ENCODE measurements at regions not wholly inside any gene's neighbourhood (a gene's known extent, or its start where the extent isn't known, plus 50 kb on each side); places are given as distances from the start of the nearest gene placed in this dataset.

DNA sequence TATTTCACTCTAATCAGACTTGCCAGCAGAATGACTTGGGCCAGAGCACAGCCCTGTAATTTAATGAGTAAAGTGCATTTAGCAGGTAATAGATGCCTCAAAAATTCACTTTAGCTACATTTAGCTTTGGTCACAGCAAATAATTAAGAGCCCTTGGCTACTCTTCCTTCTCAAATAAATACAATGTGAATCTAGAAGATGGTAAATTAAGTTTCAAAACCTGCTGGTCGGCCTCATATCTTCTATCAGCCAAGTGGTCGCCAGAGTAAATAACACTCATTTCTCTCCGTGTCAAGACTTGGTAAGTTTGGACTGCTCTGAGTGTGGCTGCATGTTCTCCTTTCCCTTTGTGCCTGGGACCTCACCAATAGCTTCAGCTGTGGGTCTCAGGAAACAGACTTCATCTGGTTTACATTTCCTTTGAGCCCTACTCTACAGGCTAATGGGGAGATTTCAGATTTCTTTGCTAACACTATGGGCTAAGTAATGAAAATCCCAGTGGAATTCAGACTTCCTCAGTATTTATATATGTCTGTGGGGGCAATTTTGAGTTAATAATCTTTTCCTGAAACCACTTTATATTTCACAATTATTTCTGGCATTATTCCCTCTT is 375.8 kb downstream of the RBM43 start:
- Histone ChIP-seq H3K9me3 (no peaks in the 10 kb centered on the region), H3K4me3 (no peak overlapping the region), H3K27me3 (replicated peaks; ENCODE audit: insufficient read depth) (no peaks in the 10 kb centered on the region), H3K36me3 (no peaks in the 10 kb centered on the region), H3K4me1 (replicated peaks) (no peaks in the 10 kb centered on the region), H3K27ac (no peak overlapping the region)
- no peak for DNase-seq (ENCODE audit: low spot score)
- intact Hi-C loops (cut with DNase I): no loop called here
- 47% methylated on average over 3 of the region's 3 CpGs for WGBS
- TF ChIP-seq, protein P1, sequence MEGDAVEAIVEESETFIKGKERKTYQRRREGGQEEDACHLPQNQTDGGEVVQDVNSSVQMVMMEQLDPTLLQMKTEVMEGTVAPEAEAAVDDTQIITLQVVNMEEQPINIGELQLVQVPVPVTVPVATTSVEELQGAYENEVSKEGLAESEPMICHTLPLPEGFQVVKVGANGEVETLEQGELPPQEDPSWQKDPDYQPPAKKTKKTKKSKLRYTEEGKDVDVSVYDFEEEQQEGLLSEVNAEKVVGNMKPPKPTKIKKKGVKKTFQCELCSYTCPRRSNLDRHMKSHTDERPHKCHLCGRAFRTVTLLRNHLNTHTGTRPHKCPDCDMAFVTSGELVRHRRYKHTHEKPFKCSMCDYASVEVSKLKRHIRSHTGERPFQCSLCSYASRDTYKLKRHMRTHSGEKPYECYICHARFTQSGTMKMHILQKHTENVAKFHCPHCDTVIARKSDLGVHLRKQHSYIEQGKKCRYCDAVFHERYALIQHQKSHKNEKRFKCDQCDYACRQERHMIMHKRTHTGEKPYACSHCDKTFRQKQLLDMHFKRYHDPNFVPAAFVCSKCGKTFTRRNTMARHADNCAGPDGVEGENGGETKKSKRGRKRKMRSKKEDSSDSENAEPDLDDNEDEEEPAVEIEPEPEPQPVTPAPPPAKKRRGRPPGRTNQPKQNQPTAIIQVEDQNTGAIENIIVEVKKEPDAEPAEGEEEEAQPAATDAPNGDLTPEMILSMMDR (IDR thresholded peaks at IDR 0.05): no peak
- TF ChIP-seq POLR2AphosphoS5 (IDR thresholded peaks at IDR 0.05): no peak
- no peak for TF ChIP-seq POLR2A (IDR thresholded peaks at IDR 0.05)

DNA sequence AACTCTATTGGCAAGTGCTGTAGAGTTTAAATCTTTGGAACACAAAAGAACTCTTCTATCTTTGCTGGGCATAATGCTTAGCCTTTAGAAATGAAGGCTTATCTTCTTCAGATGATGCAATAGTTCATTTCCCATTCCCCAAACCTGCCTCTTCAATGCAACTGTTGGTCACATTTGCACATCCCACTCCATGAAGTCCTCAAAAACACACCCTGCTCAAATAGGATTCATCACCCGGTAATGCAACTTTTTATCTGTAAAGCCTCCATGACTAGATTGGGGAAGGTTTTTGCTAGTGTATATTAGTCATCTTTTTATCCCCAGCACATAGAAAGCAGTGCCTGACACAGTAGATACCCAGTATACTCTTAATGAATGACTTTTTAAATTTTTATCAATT is 376.4 kb downstream of the RBM43 start:
- no peak overlapping the region for H3K4me3 ChIP-seq
- H3K27ac ChIP-seq: no peak overlapping the region
- DNase-seq (ENCODE audit: low spot score): no peak
- TF ChIP-seq POLR2A (IDR thresholded peaks at IDR 0.05) (no peak), POLR2AphosphoS5 (IDR thresholded peaks at IDR 0.05) (no peak)
- TF ChIP-seq, protein P1 (IDR thresholded peaks at IDR 0.05): no peak
- H3K4me1 ChIP-seq (replicated peaks): no peaks in the 10 kb centered on the region
- intact Hi-C loops (cut with DNase I): no loop called here
- 97% methylated on average over 1 of the region's 1 CpG for WGBS
- H3K9me3 ChIP-seq: no peaks in the 10 kb centered on the region
- H3K36me3 ChIP-seq: no peaks in the 10 kb centered on the region
- H3K27me3 ChIP-seq (replicated peaks; ENCODE audit: insufficient read depth): no peaks in the 10 kb centered on the region

DNA sequence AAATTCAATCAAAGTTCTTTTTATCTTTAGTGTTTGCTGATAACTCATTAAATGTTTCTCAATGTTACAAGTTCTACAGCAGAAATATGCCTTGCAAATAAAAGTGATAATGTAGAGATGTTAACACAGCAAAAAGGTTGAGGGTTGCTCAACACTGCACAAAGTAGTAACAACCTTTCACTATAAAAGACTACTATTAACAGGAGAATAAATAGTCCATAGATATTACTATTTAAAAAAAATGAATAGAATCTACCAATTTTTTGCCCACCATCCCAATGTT is 378.1 kb downstream of the RBM43 start:
- no peak overlapping the region for H3K4me3 ChIP-seq
- no peak overlapping the region for H3K27ac ChIP-seq
- no peaks in the 10 kb centered on the region for H3K4me1 ChIP-seq (replicated peaks)
- H3K36me3 ChIP-seq: no peaks in the 10 kb centered on the region
- no peak for TF ChIP-seq POLR2A (IDR thresholded peaks at IDR 0.05)
- TF ChIP-seq, protein P1 (IDR thresholded peaks at IDR 0.05): no peak
- intact Hi-C loops (cut with DNase I): no loop called here
- H3K9me3 ChIP-seq: no peaks in the 10 kb centered on the region
- no peak for DNase-seq (ENCODE audit: low spot score)
- H3K27me3 ChIP-seq (replicated peaks; ENCODE audit: insufficient read depth): no peaks in the 10 kb centered on the region

GRCh38 chr2:150882751-150883612 is 378.7 kb downstream of the RBM43 start:
- Histone ChIP-seq H3K4me1 (replicated peaks) (no peaks in the 10 kb centered on the region), H3K27me3 (replicated peaks; ENCODE audit: insufficient read depth) (no peaks in the 10 kb centered on the region), H3K9me3 (no peaks in the 10 kb centered on the region), H3K4me3 (no peak overlapping the region), H3K36me3 (no peaks in the 10 kb centered on the region), H3K27ac (no peak overlapping the region)
- intact Hi-C loops (cut with DNase I): no loop called here
- TF ChIP-seq POLR2AphosphoS5 (IDR thresholded peaks at IDR 0.05) (no peak), POLR2A (IDR thresholded peaks at IDR 0.05) (no peak)
- TF ChIP-seq, protein P1 (IDR thresholded peaks at IDR 0.05): no peak
- no peak for DNase-seq (ENCODE audit: low spot score)
- WGBS: 64% methylated on average over 7 of the region's 7 CpGs

- Histone ChIP-seq H3K36me3 (no peaks in the 10 kb centered on the region), H3K27me3 (replicated peaks; ENCODE audit: insufficient read depth) (no peaks in the 10 kb centered on the region), H3K9me3 (no peaks in the 10 kb centered on the region), H3K4me1 (replicated peaks) (no peaks in the 10 kb centered on the region), H3K4me3 (no peak overlapping the region), H3K27ac (no peak overlapping the region)
- intact Hi-C loops (cut with DNase I): no loop called here
- TF ChIP-seq POLR2AphosphoS5 (IDR thresholded peaks at IDR 0.05): no peak
- TF ChIP-seq, protein P1 (IDR thresholded peaks at IDR 0.05): no peak
- no peak for TF ChIP-seq POLR2A (IDR thresholded peaks at IDR 0.05)
- 90% methylated on average over 2 of the region's 2 CpGs for WGBS
- DNase-seq (ENCODE audit: low spot score): no peak
These were observed 380.7 kb downstream of the RBM43 start for GRCh38 chr2:150880986-150881385.

Measured in prostate gland (tissue), 2 donors.